PC-9 (cell line): ENCODE measurements at regions not wholly inside any gene's neighbourhood (a gene's known extent, or its start where the extent isn't known, plus 50 kb on each side); places are given as distances from the start of the nearest gene placed in this dataset.

Source experiments
- CTCF ChIP-seq: fragments of 200-600 bp; sonication (generic); conservative IDR thresholded peaks from 2 replicates; pipeline ENCODE4 v1.6.1; 2017; ENCODE audit warnings: mixed run types, antibody characterized with exemption, mild to moderate bottlenecking, moderate library complexity
- EZH2 ChIP-seq: fragments of 200-600 bp; sonication (generic); IDR thresholded peaks from 2 replicates; pipeline ENCODE4 v1.8.0; 2017; ENCODE audit warnings: antibody characterized with exemption, low read depth

GRCh38 chr10:7478727-7479457 is 68.1 kb upstream of the SFMBT2 start:
- TF ChIP-seq CTCF, result no peak
- TF ChIP-seq EZH2, result no peak
